Kidney (tissue), 13 donors: ENCODE measurements at regions not wholly inside any gene's neighbourhood (a gene's known extent, or its start where the extent isn't known, plus 50 kb on each side); places are given as distances from the start of the nearest gene placed in this dataset.

ENCODE experiments used
- DNase-seq, 5 donors: peaks; one replicate each; pipeline ENCODE4 v3.0.0-alpha.2; 2013 to 2020
- FAIRE-seq: peaks from 2 replicates; lab custom pipeline; 2012; peaks lifted over from hg19 to GRCh38; lab: Jason Lieb, UNC
- H3K27ac ChIP-seq, 2 donors: one replicate each; pipeline ENCODE4 v1.7.0; 2013; ENCODE audit warnings: low read depth in 2 of 2, low read length in 2 of 2, inconsistent platforms in 1 of 2
- H3K27me3 ChIP-seq: one replicate; pipeline ENCODE4 v1.7.1; 2013; ENCODE audit warnings: low read length, inconsistent platforms; ENCODE audit not compliant: control insufficient read depth, insufficient read depth
- H3K36me3 ChIP-seq, 3 donors: one replicate each; pipeline versions ENCODE4 v1.7.0 to v1.7.1; 2013; ENCODE audit warnings: low read length in 3 of 3, control low read depth in 1 of 3, inconsistent platforms in 1 of 3; ENCODE audit not compliant: insufficient read depth in 3 of 3, control insufficient read depth in 2 of 3
- H3K4me1 ChIP-seq, 3 donors: one replicate each; pipeline versions ENCODE4 v1.7.0 to v1.7.1; 2013; ENCODE audit warnings: low read length in 3 of 3, inconsistent platforms in 1 of 3, low read depth in 1 of 3; ENCODE audit not compliant: control insufficient read depth in 2 of 3, insufficient read depth in 2 of 3
- H3K4me3 ChIP-seq, 3 donors: one replicate each; pipeline versions ENCODE4 v1.7.0 to v1.8.1; 2013; ENCODE audit warnings: low read length in 3 of 3, control low read depth in 1 of 3, inconsistent platforms in 1 of 3
- H3K9ac ChIP-seq, 3 donors: one replicate each; pipeline versions ENCODE4 v1.7.0 to v1.7.1; 2013; ENCODE audit warnings: low read length in 3 of 3, control low read depth in 1 of 3, inconsistent platforms in 1 of 3
- H3K9me3 ChIP-seq, 3 donors: one replicate each; pipeline versions ENCODE4 v1.7.0 to v1.7.1; 2013; ENCODE audit warnings: low read length in 3 of 3, control low read depth in 1 of 3, inconsistent platforms in 1 of 3; ENCODE audit not compliant: control insufficient read depth in 2 of 3, insufficient read depth in 1 of 3
- CTCF ChIP-seq: IDR thresholded peaks from 3 replicates; pipeline ENCODE4 v1.5.1; 2012; ENCODE audit warnings: mild to moderate bottlenecking, moderate library complexity, borderline replicate concordance; ENCODE audit not compliant: insufficient read depth; ENCODE audit errors: extremely low read depth
- intact Hi-C: fragments of 100-400 bp; cut with DNase I; formaldehyde crosslinking; loops from one replicate; pipeline ENCODE4 v1.11.1; 2022
- donor health status: control.
- donor health status: control.
- donor health status: control.
- donor health status: control.
- donor health status: control.
- donor health status: DM: yes; HTN: yes; CAD: no.
- donor health status: Normal renal cell carcinoma (clear cell type).

- FAIRE-seq = no peak
- no peak overlapping the region for H3K4me3 ChIP-seq
- H3K36me3 ChIP-seq = no peaks in the 10 kb centered on the region
- H3K27ac ChIP-seq = no peak overlapping the region
- intact Hi-C loops = no loop called here
- H3K27me3 ChIP-seq = no peaks in the 10 kb centered on the region
- peaks cover 0 to under 1% (median 0%) of the 10 kb centered on the region in 3 donors for H3K9me3 ChIP-seq
- no peaks in the 10 kb centered on the region for H3K4me1 ChIP-seq
- H3K9ac ChIP-seq = no peak overlapping the region
- DNase-seq = no peak
- no peak for TF ChIP-seq CTCF
Measured at GRCh38 chr22:47327241-47327640, 564.8 kb downstream of the TBC1D22A start.

- Histone ChIP-seq H3K27me3 (no peaks in the 10 kb centered on the region), H3K4me1 (no peaks in the 10 kb centered on the region), H3K4me3 (no peak overlapping the region), H3K27ac (no peak overlapping the region), H3K9ac (no peak overlapping the region), H3K36me3 (no peaks in the 10 kb centered on the region), H3K9me3 (peaks cover 0 to 17% (median 3%) of the 10 kb centered on the region in 3 donors)
- TF ChIP-seq CTCF = no peak
- intact Hi-C loops = no loop called here
- FAIRE-seq = no peak
- no peak for DNase-seq
Measured at GRCh38 chr22:47325249-47325648, 562.8 kb downstream of the TBC1D22A start.

- FAIRE-seq (no peak), DNase-seq (no peak)
- Histone ChIP-seq H3K4me1 (no peaks in the 10 kb centered on the region), H3K27me3 (no peaks in the 10 kb centered on the region), H3K9ac (no peak overlapping the region), H3K36me3 (no peaks in the 10 kb centered on the region), H3K9me3 (peaks cover 0 to 17% (median 3%) of the 10 kb centered on the region in 3 donors), H3K27ac (no peak overlapping the region), H3K4me3 (no peak overlapping the region)
- no peak for TF ChIP-seq CTCF
- intact Hi-C loops = no loop called here
Measured at GRCh38 chr22:47324435-47324990, 562.1 kb downstream of the TBC1D22A start.

GRCh38 chr22:47323518-47323917 lies 561.1 kb downstream of the TBC1D22A start:
- Histone ChIP-seq H3K9ac (no peak overlapping the region), H3K27ac (no peak overlapping the region), H3K4me1 (no peaks in the 10 kb centered on the region), H3K4me3 (no peak overlapping the region), H3K36me3 (no peaks in the 10 kb centered on the region), H3K27me3 (no peaks in the 10 kb centered on the region), H3K9me3 (peaks cover 0 to 17% (median 3%) of the 10 kb centered on the region in 3 donors)
- no peak for TF ChIP-seq CTCF
- intact Hi-C loops = no loop called here
- no peak for FAIRE-seq
- no peak for DNase-seq
